Gastroesophageal sphincter (tissue), 4 donors: ENCODE measurements at regions not wholly inside any gene's neighbourhood (a gene's known extent, or its start where the extent isn't known, plus 50 kb on each side); places are given as distances from the start of the nearest gene placed in this dataset.

Source experiments
- ATAC-seq: fragments of 150-250 bp; one replicate; pipeline ENCODE4 v1.9.1; 2016; ENCODE audit warnings: mild to moderate bottlenecking, moderate library complexity
- H3K27ac ChIP-seq, 4 donors: fragments of 200-600 bp; sonication (generic) in 3 of 4; 1 replicate in 3 of 4; 2 replicates in 1 of 4; pipeline ENCODE4 v1.5.1; 2016 to 2019
- H3K27me3 ChIP-seq: fragments of 200-600 bp; sonication (generic); one replicate; pipeline ENCODE4 v1.5.1; 2019
- H3K36me3 ChIP-seq, 2 donors: fragments of 200-600 bp; sonication (generic); one replicate each; pipeline ENCODE4 v1.5.1; 2019; ENCODE audit warnings: control low read depth in 1 of 2
- H3K4me1 ChIP-seq, 3 donors: fragments of 200-600 bp; sonication (generic); 1 replicate in 2 of 3; 2 replicates in 1 of 3; pipeline ENCODE4 v1.5.1; 2016 to 2019; ENCODE audit warnings: control low read depth in 2 of 3
- H3K4me3 ChIP-seq, 2 donors: fragments of 200-600 bp; sonication (generic); one replicate each; pipeline ENCODE4 v1.5.1; 2019; ENCODE audit warnings: mild to moderate bottlenecking in 1 of 2, moderate library complexity in 1 of 2
- H3K9me3 ChIP-seq, 3 donors: fragments of 200-600 bp; sonication (generic); one replicate each; pipeline ENCODE4 v1.5.1; 2017 to 2019; ENCODE audit warnings: control low read depth in 2 of 3
- EP300 ChIP-seq: sonication (generic); formaldehyde crosslinking; IDR thresholded peaks from one replicate; pipeline ENCODE4 v1.6.1; 2017; ENCODE audit warnings: antibody characterized with exemption, mild to moderate bottlenecking
- POLR2A ChIP-seq, 2 donors: fragments of 450-650 bp; IDR thresholded peaks; one replicate each; pipeline ENCODE4 v1.6.1; 2017; ENCODE audit warnings: antibody characterized with exemption in 2 of 2, mild to moderate bottlenecking in 2 of 2, moderate library complexity in 1 of 2
- POLR2AphosphoS5 ChIP-seq: sonication (generic); formaldehyde crosslinking; IDR thresholded peaks from one replicate; pipeline ENCODE4 v1.6.1; 2017; ENCODE audit warnings: antibody characterized with exemption
- WGBS, 2 donors: methylation state at CpG; one replicate each; pipeline ENCODE4 v1.1.5; 2018; ENCODE audit warnings: low coverage in 1 of 2; 5-methylcytosine and 5-hydroxymethylcytosine counted together
- TF ChIP-seq, protein P1 (sequence below), 4 experiments: fragments of 200-600 bp in 2 of 4; fragments of 450-650 bp in 2 of 4; sonication (generic) in 1 of 4; IDR thresholded peaks; one replicate each; pipeline ENCODE4 v1.5.1; 2017 to 2019; ENCODE audit warnings: antibody characterized with exemption in 4 of 4, mild to moderate bottlenecking in 2 of 4, moderate library complexity in 2 of 4

DNA sequence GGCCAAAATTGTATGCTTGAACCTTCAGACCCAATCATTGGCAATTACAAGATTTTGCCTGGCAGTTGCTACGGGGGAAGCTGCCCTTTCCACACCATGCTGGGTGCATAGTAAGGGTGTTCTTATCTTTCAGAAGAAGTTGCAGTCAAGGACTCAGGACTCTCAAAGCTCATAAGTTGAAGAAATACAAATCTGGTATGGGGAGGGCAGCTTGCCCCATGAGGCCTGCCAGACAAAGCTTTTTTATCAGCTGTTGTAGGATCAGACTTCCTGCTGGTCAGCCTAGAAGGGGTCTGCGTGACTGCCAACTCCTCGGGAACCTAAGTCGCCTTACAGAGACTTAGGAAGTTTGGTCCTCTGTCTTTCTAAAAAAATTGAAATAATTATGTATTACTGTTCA, 174.9 kb upstream of the TECRL start:
- Histone ChIP-seq H3K27ac (no peak overlapping the region), H3K4me3 (no peak overlapping the region), H3K9me3 (peaks cover 0 to 7% (median 0%) of the 10 kb centered on the region in 3 donors), H3K36me3 (no peaks in the 10 kb centered on the region), H3K4me1 (no peaks in the 10 kb centered on the region), H3K27me3 (no peaks in the 10 kb centered on the region)
- ATAC-seq: no peak
- 54 to 76% methylated on average over 2 to 4 of the region's 4 CpGs for WGBS, 2 donors
- TF ChIP-seq, protein P1, sequence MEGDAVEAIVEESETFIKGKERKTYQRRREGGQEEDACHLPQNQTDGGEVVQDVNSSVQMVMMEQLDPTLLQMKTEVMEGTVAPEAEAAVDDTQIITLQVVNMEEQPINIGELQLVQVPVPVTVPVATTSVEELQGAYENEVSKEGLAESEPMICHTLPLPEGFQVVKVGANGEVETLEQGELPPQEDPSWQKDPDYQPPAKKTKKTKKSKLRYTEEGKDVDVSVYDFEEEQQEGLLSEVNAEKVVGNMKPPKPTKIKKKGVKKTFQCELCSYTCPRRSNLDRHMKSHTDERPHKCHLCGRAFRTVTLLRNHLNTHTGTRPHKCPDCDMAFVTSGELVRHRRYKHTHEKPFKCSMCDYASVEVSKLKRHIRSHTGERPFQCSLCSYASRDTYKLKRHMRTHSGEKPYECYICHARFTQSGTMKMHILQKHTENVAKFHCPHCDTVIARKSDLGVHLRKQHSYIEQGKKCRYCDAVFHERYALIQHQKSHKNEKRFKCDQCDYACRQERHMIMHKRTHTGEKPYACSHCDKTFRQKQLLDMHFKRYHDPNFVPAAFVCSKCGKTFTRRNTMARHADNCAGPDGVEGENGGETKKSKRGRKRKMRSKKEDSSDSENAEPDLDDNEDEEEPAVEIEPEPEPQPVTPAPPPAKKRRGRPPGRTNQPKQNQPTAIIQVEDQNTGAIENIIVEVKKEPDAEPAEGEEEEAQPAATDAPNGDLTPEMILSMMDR (IDR thresholded peaks at IDR 0.05): no peak
- TF ChIP-seq EP300 (no peak), POLR2AphosphoS5 (no peak), POLR2A (IDR thresholded peaks at IDR 0.05) (no peak)

DNA sequence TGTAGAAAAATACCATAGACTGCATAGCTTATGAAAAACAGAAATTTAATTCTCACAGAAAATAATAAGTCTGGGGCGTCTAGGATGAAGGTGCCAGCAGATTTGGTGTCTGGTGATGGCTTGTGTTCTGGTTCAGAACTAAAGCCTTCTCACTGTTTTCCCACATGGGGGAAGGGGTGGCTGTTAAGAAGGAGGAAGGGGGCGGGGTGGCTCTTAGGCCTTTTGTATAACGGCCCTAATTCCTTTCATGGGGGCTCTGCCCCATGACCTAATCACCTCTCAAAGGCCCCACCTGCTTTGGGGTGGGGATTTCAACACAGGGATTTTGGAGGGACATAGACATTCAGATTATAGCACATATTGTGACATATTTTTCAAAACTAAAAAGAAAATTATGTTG, 173.2 kb upstream of the TECRL start:
- no peak overlapping the region for H3K4me3 ChIP-seq
- no peaks in the 10 kb centered on the region for H3K27me3 ChIP-seq
- H3K4me1 ChIP-seq: no peaks in the 10 kb centered on the region
- H3K36me3 ChIP-seq: no peaks in the 10 kb centered on the region
- TF ChIP-seq POLR2A (IDR thresholded peaks at IDR 0.05) (no peak), EP300 (no peak), POLR2AphosphoS5 (no peak)
- TF ChIP-seq, protein P1 (IDR thresholded peaks at IDR 0.05): no peak
- 46 to 49% methylated on average over 3 of the region's 3 CpGs for WGBS, 2 donors
- no peak overlapping the region for H3K27ac ChIP-seq
- H3K9me3 ChIP-seq: no peaks in the 10 kb centered on the region
- no peak for ATAC-seq

DNA sequence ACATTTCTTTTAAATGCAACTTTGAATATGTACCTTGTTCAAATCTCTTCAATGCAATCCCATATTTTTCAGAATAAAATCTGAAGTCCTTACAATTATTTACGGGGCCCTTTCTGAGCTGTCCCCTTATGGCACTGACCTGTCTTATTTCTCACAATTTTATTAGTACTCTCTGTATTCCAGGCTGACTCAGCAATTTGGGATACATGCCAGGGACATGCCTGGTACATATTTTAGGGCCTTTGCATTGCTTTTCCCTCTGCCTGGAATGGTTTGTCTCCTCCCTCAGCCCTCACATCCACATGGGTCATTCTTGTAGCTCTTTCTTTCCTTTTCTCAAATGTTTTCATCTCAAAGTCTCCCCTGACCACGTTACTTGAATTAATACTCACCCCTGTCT, 172.2 kb upstream of the TECRL start:
- Histone ChIP-seq H3K27ac (no peak overlapping the region), H3K4me1 (no peaks in the 10 kb centered on the region), H3K9me3 (no peaks in the 10 kb centered on the region), H3K4me3 (no peak overlapping the region), H3K36me3 (no peaks in the 10 kb centered on the region), H3K27me3 (no peaks in the 10 kb centered on the region)
- TF ChIP-seq POLR2A (IDR thresholded peaks at IDR 0.05) (no peak), POLR2AphosphoS5 (no peak), EP300 (no peak)
- TF ChIP-seq, protein P1 (IDR thresholded peaks at IDR 0.05): no peak
- WGBS, 2 donors: 74 to 79% methylated on average over 2 of the region's 2 CpGs
- ATAC-seq: no peak

DNA sequence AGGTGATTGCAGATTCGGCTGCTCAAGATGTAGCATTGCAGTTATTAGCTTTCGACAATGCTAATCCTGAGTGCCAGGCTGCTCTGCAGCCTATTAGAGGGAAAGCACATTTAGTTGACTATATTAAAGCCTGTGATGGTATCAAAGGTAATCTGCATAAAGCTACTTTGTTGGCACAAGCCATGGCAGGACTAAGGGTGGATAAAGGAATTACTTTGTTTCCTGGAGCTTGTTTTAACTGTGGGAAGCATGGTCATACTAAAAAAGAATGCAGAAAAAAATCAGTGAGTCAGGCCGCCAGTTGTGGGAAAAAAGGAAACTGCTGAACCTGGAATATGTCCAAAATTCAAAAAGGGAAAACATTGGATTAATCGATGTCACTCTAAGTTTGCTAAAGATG, 154.9 kb upstream of the TECRL start:
- Histone ChIP-seq H3K4me1 (no peaks in the 10 kb centered on the region), H3K9me3 (no peaks in the 10 kb centered on the region), H3K4me3 (no peak overlapping the region), H3K36me3 (no peaks in the 10 kb centered on the region), H3K27me3 (no peaks in the 10 kb centered on the region), H3K27ac (no peak overlapping the region)
- 22 to 50% methylated on average over 4 of the region's 4 CpGs for WGBS, 2 donors
- no peak for ATAC-seq
- no peak for TF ChIP-seq POLR2A (IDR thresholded peaks at IDR 0.05)
- no peak for TF ChIP-seq POLR2AphosphoS5
- no peak for TF ChIP-seq EP300
- TF ChIP-seq, protein P1 (IDR thresholded peaks at IDR 0.05): no peak

DNA sequence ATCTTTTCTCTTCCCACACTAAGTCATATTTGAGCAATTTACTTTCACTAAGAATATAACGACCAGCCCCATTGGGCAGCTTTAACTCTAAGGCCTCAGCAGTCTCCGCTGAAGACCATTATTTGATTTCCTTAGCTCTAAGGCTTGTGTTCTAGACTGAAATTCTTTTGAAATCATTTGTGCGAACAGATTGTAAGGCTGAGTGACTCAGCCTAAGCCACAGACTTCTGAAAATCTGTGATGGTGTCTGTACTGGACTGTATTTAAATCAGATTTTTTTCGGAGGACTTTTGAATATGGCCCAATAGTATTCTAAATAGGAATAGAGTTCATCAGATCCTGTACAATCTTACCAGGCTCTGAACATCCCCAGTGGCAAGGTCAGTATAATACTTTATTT, 150.3 kb upstream of the TECRL start:
- ATAC-seq: no peak
- no peaks in the 10 kb centered on the region for H3K9me3 ChIP-seq
- H3K27me3 ChIP-seq: no peaks in the 10 kb centered on the region
- TF ChIP-seq POLR2AphosphoS5: no peak
- TF ChIP-seq, protein P1 (IDR thresholded peaks at IDR 0.05): no peak
- no peak for TF ChIP-seq POLR2A (IDR thresholded peaks at IDR 0.05)
- no peak for TF ChIP-seq EP300
- 88 to 100% methylated on average over 1 to 4 of the region's 4 CpGs for WGBS, 2 donors
- no peaks in the 10 kb centered on the region for H3K36me3 ChIP-seq
- no peak overlapping the region for H3K27ac ChIP-seq
- H3K4me3 ChIP-seq: no peak overlapping the region
- H3K4me1 ChIP-seq: no peaks in the 10 kb centered on the region
